PC-3 (cell line): ENCODE measurements at regions not wholly inside any gene's neighbourhood (a gene's known extent, or its start where the extent isn't known, plus 50 kb on each side); places are given as distances from the start of the nearest gene placed in this dataset.

Source experiments
- EZH2 ChIP-seq: fragments of 300-600 bp; sonication (generic); IDR thresholded peaks from one replicate; pipeline ENCODE4 v1.6.1; 2017; ENCODE audit warnings: antibody characterized with exemption, mild to moderate bottlenecking, low read length; ENCODE audit not compliant: unreplicated experiment
- EZH2phosphoT487 ChIP-seq: fragments of 300-600 bp; sonication (generic); IDR thresholded peaks from 2 replicates; pipeline ENCODE4 v1.6.1; 2018; ENCODE audit warnings: mild to moderate bottlenecking, antibody characterized with exemption, low read length, borderline replicate concordance
- TF ChIP-seq, protein P1 (sequence below): fragments of 300-600 bp; sonication (generic); conservative IDR thresholded peaks from 2 replicates; pipeline ENCODE4 v1.5.1; 2017; ENCODE audit warnings: antibody characterized with exemption, low read depth, mild to moderate bottlenecking, low read length

DNA sequence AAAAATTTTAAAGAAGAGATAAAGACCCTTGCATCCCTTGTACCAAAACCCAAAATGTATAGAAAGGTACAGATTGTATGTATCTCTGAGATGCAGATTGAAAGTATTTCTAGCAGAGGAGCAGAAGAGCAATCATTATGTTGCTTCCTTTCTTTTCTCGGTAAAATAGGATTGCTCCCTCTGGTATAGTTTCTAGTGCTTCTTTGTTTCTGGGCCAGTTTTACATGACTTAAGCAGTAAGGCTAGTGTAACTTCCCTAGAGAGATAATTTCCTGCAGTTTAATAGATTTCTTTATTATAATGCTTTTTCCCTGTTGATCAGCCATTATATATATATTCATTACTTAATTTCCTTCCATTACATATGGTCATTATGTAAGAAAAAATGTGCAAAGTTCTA is 496.2 kb upstream of the RGS18 start:
- TF ChIP-seq, protein P1, sequence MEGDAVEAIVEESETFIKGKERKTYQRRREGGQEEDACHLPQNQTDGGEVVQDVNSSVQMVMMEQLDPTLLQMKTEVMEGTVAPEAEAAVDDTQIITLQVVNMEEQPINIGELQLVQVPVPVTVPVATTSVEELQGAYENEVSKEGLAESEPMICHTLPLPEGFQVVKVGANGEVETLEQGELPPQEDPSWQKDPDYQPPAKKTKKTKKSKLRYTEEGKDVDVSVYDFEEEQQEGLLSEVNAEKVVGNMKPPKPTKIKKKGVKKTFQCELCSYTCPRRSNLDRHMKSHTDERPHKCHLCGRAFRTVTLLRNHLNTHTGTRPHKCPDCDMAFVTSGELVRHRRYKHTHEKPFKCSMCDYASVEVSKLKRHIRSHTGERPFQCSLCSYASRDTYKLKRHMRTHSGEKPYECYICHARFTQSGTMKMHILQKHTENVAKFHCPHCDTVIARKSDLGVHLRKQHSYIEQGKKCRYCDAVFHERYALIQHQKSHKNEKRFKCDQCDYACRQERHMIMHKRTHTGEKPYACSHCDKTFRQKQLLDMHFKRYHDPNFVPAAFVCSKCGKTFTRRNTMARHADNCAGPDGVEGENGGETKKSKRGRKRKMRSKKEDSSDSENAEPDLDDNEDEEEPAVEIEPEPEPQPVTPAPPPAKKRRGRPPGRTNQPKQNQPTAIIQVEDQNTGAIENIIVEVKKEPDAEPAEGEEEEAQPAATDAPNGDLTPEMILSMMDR = no peak
- TF ChIP-seq EZH2phosphoT487 (no peak), EZH2 (no peak)
